Mesothelial cell of epicardium (in vitro differentiated cells): ENCODE measurements at regions not wholly inside any gene's neighbourhood (a gene's known extent, or its start where the extent isn't known, plus 50 kb on each side); places are given as distances from the start of the nearest gene placed in this dataset.
"Not testable (repeated sequence)": the region's sequence is repeated elsewhere in the genome, so short reads cannot be mapped to it uniquely, and the experiment has no call there.

ENCODE experiments used
- DNase-seq, 2 experiments: peaks; one replicate each; pipeline ENCODE4 v3.0.0; 2021; ENCODE audit warnings: low spot score in 2 of 2; ENCODE audit not compliant: unreplicated experiment in 2 of 2
- H3K27ac Mint-ChIP-seq: 2 replicates; pipeline ENCODE4 v1.8.0; 2021; ENCODE audit warnings: mixed read lengths
- H3K27me3 Mint-ChIP-seq: 2 replicates; pipeline ENCODE4 v1.8.0; 2021; ENCODE audit warnings: low read depth, mixed read lengths
- H3K36me3 Mint-ChIP-seq: 2 replicates; pipeline ENCODE4 v1.8.0; 2021; ENCODE audit warnings: mixed read lengths
- H3K4me1 Mint-ChIP-seq: 2 replicates; pipeline ENCODE4 v1.8.0; 2021; ENCODE audit warnings: mixed read lengths
- H3K4me3 Mint-ChIP-seq: 2 replicates; pipeline ENCODE4 v1.8.0; 2021; ENCODE audit warnings: mild to moderate bottlenecking, moderate library complexity, mixed read lengths
- H3K9me3 Mint-ChIP-seq: 2 replicates; pipeline ENCODE4 v1.8.0; 2021; ENCODE audit warnings: mixed read lengths
- CTCF ChIP-seq: fragments of 200-600 bp; sonication (generic); IDR thresholded peaks from one replicate; pipeline ENCODE4 v1.5.0; 2021; ENCODE audit warnings: antibody characterized with exemption; ENCODE audit not compliant: unreplicated experiment

GRCh38 chr3:198145231-198145784, 185.3 kb downstream of the LMLN start:
- H3K36me3 Mint-ChIP-seq, H3K4me3 Mint-ChIP-seq, H3K9me3 Mint-ChIP-seq, H3K27ac Mint-ChIP-seq, DNase-seq, H3K4me1 Mint-ChIP-seq: not testable (repeated sequence)
- peaks cover 24% of the 10 kb centered on the region for H3K27me3 Mint-ChIP-seq

GRCh38 chr3:198146070-198146469, 186.1 kb downstream of the LMLN start:
- H3K27ac Mint-ChIP-seq, DNase-seq, H3K4me3 Mint-ChIP-seq, H3K9me3 Mint-ChIP-seq, H3K4me1 Mint-ChIP-seq, H3K36me3 Mint-ChIP-seq: not testable (repeated sequence)
- peaks cover 23% of the 10 kb centered on the region for H3K27me3 Mint-ChIP-seq

GRCh38 chr3:198146559-198147164, 186.6 kb downstream of the LMLN start:
- not testable (repeated sequence) for DNase-seq, H3K4me1 Mint-ChIP-seq, H3K4me3 Mint-ChIP-seq, H3K36me3 Mint-ChIP-seq, H3K9me3 Mint-ChIP-seq, H3K27ac Mint-ChIP-seq
- H3K27me3 Mint-ChIP-seq, result peaks cover 24% of the 10 kb centered on the region

GRCh38 chr3:198147213-198147612, 187.2 kb downstream of the LMLN start:
- not testable (repeated sequence) for DNase-seq, H3K9me3 Mint-ChIP-seq, H3K27ac Mint-ChIP-seq, H3K4me1 Mint-ChIP-seq, H3K4me3 Mint-ChIP-seq, H3K36me3 Mint-ChIP-seq
- H3K27me3 Mint-ChIP-seq, result peaks cover 24% of the 10 kb centered on the region

- H3K9me3 Mint-ChIP-seq, H3K4me3 Mint-ChIP-seq, H3K4me1 Mint-ChIP-seq, DNase-seq, H3K36me3 Mint-ChIP-seq, H3K27ac Mint-ChIP-seq: not testable (repeated sequence)
- H3K27me3 Mint-ChIP-seq, result peaks cover 24% of the 10 kb centered on the region
Observed at GRCh38 chr3:198147993-198148392, 188.0 kb downstream of the LMLN start.

GRCh38 chr3:198149904-198150303, 189.9 kb downstream of the LMLN start:
- H3K27ac Mint-ChIP-seq, H3K4me3 Mint-ChIP-seq, H3K4me1 Mint-ChIP-seq, DNase-seq, H3K36me3 Mint-ChIP-seq, H3K9me3 Mint-ChIP-seq: not testable (repeated sequence)
- peaks cover 20% of the 10 kb centered on the region for H3K27me3 Mint-ChIP-seq

GRCh38 chr3:198151867-198152266, 191.8 kb downstream of the LMLN start:
- peaks cover 15% of the 10 kb centered on the region for H3K27me3 Mint-ChIP-seq
- not testable (repeated sequence) for H3K27ac Mint-ChIP-seq, H3K36me3 Mint-ChIP-seq, H3K4me1 Mint-ChIP-seq, DNase-seq, H3K9me3 Mint-ChIP-seq, H3K4me3 Mint-ChIP-seq

- H3K36me3 Mint-ChIP-seq, H3K4me1 Mint-ChIP-seq, H3K9me3 Mint-ChIP-seq, H3K27ac Mint-ChIP-seq, DNase-seq, H3K4me3 Mint-ChIP-seq, H3K27me3 Mint-ChIP-seq: not testable (repeated sequence)
Observed at GRCh38 chr3:198155771-198156170, 195.8 kb downstream of the LMLN start.

- H3K9me3 Mint-ChIP-seq, H3K27me3 Mint-ChIP-seq, H3K36me3 Mint-ChIP-seq, H3K4me1 Mint-ChIP-seq, H3K27ac Mint-ChIP-seq, DNase-seq: not testable (repeated sequence)
- H3K4me3 Mint-ChIP-seq, result peak overlapping the region; percentile 69
- peak; percentile 18 for TF ChIP-seq CTCF
Observed at GRCh38 chr3:198157231-198157868, 197.3 kb downstream of the LMLN start.

- not testable (repeated sequence) for DNase-seq, H3K9me3 Mint-ChIP-seq, H3K27me3 Mint-ChIP-seq, H3K4me1 Mint-ChIP-seq, H3K36me3 Mint-ChIP-seq
- H3K4me3 Mint-ChIP-seq, result peak overlapping the region; percentile 69
- peak overlapping the region; percentile 75 for H3K27ac Mint-ChIP-seq
Observed at GRCh38 chr3:198158007-198158406, 198.0 kb downstream of the LMLN start.
